HEK293 (cell line): ENCODE measurements at regions not wholly inside any gene's neighbourhood (a gene's known extent, or its start where the extent isn't known, plus 50 kb on each side); places are given as distances from the start of the nearest gene placed in this dataset.

Source experiments
- HOXA7 ChIP-seq: sonication (generic); formaldehyde crosslinking; IDR thresholded peaks from 2 replicates; pipeline ENCODE4 v1.8.1; 2022; ENCODE audit warnings: missing genetic modification reagents, borderline replicate concordance
- MYNN ChIP-seq: fragments of 450-650 bp; formaldehyde crosslinking; IDR thresholded peaks from 2 replicates; pipeline ENCODE4 v1.5.1; 2016; ENCODE audit warnings: missing biosample characterization, missing genetic modification characterization, borderline replicate concordance
- YY1 ChIP-seq: fragments of 450-650 bp; formaldehyde crosslinking; IDR thresholded peaks from 2 replicates; pipeline ENCODE4 v1.5.1; 2018; ENCODE audit warnings: missing biosample characterization, missing genetic modification characterization
- TF ChIP-seq, protein P1 (sequence below): fragments of 450-650 bp; formaldehyde crosslinking; IDR thresholded peaks from 2 replicates; pipeline ENCODE4 v1.5.1; 2016; ENCODE audit warnings: missing biosample characterization, missing genetic modification characterization

DNA sequence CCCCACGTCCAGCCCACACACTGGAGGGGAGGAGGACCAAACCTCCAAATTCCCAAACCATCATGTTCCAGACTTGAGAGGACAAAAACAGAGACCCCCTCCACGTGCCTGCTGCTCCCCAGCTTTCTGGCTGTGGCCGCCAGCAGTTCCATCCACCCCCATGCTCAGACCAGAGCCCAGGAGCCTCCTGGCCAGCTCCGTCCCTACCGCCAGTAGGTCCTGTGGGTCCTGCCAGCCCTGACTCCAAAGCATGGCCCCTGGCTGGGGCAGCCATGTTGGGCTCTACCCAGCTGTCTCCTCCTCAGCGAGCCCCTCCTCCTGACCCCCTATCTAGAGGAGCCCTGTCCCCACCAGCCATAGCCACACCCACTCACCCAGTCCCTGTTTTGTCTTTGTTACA, 227.3 kb upstream of the RTL1 start:
- TF ChIP-seq YY1 (tag by site-specific recombination) (no peak), MYNN (tag by site-specific recombination) (no peak), HOXA7 (no peak)
- TF ChIP-seq, protein P1, sequence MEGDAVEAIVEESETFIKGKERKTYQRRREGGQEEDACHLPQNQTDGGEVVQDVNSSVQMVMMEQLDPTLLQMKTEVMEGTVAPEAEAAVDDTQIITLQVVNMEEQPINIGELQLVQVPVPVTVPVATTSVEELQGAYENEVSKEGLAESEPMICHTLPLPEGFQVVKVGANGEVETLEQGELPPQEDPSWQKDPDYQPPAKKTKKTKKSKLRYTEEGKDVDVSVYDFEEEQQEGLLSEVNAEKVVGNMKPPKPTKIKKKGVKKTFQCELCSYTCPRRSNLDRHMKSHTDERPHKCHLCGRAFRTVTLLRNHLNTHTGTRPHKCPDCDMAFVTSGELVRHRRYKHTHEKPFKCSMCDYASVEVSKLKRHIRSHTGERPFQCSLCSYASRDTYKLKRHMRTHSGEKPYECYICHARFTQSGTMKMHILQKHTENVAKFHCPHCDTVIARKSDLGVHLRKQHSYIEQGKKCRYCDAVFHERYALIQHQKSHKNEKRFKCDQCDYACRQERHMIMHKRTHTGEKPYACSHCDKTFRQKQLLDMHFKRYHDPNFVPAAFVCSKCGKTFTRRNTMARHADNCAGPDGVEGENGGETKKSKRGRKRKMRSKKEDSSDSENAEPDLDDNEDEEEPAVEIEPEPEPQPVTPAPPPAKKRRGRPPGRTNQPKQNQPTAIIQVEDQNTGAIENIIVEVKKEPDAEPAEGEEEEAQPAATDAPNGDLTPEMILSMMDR (tag by site-specific recombination): no peak
